HG02885 (cell line): ENCODE measurements at regions not wholly inside any gene's neighbourhood (a gene's known extent, or its start where the extent isn't known, plus 50 kb on each side); places are given as distances from the start of the nearest gene placed in this dataset.

Source experiments
- ATAC-seq: cut with Tn5 transposase; IDR thresholded peaks from one replicate; pipeline ENCODE4 v1.9.1; 2021; ENCODE audit warnings: mild to moderate bottlenecking; ENCODE audit not compliant: unreplicated experiment, poor library complexity

DNA sequence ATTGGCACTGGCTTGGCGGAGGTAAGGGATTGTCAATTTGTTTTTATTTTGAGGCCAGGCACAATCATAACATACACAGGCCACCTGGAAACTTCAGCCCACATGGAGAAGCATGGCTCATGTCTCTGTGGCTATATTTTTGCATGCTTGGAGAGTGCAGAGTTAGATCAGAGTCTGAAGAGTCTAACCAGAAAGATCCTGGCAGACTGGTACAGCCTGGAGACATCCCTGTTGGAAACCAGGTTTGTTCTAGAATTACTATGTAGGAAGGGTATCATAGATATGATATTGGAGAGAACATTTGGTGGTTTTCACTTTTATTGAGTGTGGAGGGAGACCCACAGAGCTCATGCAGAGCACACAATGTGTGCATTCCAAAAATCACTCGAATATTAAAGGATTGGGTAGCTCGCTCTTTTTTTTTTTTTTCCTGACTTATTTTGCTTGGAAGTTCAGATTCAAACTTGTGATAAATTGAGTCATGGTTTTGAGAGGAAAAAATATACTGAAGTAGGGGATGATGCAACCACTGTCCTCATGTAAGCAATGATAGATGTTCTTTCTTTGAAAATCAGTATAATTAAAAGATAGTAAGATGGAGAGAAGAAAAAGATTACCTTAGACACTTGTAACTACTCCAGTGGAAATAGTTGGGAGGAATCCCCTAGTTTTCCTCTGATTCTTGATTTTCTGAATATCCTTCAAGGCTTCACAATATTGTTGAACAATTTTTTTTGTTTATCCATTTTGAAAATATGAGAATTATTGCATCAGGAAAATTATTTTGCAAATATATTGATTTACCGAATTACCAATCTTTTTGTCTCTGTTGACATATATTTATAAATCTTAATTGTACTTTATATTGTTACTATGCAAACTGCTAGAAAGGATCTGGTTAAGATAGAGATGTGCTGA is 185.7 kb upstream of the ZEB2 start:
- no peak for ATAC-seq

DNA sequence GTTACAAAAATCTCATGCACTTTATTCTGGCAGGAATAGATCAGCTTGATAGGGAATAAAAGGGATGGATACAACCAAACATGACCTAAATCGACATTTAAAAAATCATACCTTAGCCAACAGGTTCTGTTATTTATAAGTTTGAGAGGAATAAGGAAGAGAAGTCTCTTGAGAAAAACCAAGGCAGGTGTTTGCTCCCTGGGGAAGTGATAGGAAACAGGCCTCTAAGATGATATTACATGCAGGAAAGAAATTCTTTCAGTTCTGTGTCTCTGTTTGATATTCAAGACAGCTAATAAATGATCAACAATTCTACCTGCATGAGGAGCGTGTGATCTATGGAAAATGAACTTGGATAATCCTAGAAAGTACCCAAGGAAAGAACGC is 184.8 kb upstream of the ZEB2 start:
- no peak for ATAC-seq

DNA sequence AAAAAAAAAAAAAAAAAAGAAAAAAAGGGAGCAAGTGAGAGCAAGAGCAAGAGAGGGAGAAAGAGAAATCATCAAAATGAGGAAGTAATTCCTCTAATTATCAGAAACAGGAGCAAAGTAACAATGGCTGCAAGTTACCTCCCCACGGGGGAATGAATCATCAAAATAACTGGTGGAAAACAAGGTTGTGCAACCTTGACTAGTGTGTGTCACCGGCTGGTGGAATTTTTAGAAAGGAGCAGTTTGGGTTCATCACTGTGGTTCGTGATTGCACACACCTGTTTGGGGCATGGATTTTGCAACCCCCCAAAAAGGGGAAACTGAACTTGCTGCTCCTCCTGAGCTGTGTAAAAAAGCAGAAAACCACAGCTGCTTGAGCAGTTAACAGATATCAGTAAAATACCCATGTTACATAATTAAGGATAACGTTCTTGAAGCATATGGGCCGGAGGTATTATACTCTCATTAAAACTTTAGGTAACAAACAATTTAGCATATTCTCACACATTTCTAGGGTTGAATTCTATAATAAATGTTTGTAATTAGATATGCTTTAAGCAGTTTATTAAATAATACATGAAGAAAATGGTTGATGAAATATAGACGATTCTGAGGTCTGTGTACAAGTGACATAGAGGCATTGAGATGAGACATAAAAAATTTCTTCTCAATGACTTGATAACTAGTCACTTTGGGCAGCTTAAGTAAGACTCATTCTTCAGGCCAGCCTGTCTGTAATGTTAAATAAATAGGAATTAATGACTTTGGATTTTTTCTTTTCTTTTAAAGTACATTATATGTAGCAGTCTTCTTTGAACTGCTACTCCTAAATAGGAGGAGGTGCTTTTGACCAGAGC is 184.2 kb upstream of the ZEB2 start:
- ATAC-seq = peak; percentile 70

DNA sequence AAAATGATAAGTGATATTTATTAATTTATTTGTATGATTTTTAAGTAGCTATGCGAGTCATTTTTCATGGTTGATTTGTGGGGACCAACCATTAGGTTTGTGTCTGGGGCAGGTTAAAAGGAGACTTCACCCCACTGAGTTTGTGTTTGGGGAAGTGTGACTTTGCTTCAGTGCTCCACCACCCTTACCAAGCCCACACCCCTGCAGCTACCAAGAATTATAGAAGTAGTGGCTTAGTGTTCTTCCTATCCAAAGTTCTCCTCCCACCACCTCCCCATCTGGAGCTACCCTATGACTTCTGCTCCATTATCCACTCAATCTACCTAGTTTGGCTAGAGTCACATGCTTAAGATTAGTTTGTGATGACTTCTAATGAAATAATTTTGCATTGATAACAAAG is 182.1 kb upstream of the ZEB2 start:
- ATAC-seq = no peak

DNA sequence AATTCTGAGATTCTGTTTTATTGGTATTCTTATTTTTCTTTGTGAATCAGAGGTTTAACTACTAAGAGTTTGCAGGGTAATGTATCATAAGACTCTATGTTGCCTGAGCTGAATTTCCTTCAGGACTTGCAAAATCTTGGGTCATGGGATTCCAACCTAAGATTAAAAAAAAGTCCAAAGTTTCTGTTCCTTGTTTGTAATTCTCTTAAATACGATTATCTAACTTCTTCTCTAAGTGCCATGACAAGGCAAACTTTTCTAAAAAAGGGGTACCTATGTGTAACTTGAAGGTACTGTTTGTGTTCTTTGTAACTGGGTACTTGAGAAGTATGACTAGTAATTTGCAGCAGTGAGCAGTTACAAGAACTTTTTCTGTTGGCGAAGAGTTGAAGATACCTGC is 181.3 kb upstream of the ZEB2 start:
- no peak for ATAC-seq

DNA sequence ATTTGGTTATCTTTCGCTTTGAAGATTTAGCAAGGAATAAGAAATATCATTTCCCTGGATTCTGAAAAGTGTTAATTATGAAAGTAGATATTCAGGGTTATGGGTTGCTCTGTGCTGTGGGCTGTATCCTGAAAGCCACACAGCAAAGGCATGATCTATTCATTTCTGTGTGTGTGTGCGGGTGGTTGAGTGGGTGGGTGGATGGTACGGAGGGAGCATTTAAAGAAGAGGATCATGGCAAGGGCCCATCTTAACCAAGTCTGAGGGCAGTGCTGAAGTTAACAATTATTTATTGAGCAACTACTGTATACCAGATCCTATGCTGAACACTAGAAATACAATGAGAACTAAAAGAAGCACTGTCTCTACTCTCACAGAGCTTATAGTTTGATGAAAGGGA is 178.2 kb upstream of the ZEB2 start:
- ATAC-seq = no peak

DNA sequence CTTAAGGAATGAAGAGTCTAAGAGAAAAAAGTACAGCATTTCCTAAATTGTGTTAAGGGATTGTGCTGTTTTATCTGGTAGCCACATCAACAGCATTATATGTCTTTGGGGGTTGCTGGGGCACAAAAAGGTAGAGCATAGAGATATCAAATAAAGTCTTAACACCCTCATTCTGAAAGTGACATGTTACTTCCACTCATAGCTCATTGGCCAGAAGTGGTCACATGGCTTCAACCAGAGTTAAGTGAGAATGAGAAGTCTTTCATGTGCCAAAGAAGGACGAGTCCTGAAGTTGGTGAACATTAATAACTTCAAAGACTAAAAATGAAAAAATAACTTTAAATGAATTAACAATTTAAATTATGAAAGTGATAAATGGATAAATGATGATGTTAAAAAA is 175.7 kb upstream of the ZEB2 start:
- no peak for ATAC-seq

DNA sequence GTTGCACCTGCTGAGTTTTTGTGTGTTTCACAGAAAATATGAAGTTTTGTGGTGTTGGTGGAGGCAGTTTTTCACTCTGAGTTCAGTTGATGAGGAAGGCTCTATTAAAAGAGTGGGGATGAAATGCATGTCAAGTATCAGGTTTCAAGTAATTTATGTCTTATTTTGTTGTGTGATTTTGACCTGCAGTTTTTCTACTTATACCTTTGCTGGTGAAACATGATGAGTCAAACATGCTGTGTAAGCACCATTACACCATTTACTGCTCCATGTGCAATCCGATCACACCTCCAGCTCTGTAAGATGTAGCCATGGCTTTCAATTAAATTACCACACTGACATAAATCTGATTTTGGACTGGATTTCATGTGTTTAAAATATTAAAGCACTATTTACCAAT is 174.5 kb upstream of the ZEB2 start:
- no peak for ATAC-seq

DNA sequence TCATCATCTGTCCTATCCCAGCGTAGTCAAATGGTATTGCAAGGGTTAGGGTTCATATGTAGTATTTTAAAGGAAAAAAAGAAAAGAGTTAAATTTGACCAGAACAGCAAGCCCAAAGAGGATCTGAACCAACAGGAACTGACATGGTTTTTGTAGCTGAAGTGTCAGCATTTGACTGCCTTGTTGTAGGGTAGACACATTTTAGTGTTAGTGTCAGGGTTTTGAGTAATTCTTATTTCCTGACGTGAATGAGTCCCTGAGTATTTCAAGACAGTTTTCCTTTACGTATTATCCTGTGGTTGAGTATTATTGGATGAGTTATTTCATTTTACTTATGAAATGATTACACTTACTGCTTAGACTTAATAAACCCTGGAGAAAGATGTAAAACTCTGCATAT is 173.3 kb upstream of the ZEB2 start:
- no peak for ATAC-seq

DNA sequence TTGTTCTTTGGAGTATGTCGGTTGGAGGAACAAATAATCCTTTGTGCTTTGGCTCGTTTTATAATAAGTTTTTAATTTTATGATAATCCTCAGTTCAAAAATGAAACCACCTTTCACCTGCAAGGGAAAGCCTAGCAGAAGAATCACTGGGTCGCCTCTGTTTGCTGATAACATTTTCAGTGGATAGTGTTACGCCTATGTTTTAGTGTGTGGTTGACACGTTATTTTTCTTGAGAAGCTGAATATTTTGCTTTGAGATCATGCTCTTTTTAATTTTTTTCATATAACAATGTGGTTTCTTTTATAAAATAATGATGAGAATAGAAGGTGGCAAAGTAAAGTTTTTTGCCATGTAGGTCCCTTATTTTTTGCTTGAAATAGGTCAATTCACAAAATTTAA is 172.7 kb upstream of the ZEB2 start:
- ATAC-seq = no peak

DNA sequence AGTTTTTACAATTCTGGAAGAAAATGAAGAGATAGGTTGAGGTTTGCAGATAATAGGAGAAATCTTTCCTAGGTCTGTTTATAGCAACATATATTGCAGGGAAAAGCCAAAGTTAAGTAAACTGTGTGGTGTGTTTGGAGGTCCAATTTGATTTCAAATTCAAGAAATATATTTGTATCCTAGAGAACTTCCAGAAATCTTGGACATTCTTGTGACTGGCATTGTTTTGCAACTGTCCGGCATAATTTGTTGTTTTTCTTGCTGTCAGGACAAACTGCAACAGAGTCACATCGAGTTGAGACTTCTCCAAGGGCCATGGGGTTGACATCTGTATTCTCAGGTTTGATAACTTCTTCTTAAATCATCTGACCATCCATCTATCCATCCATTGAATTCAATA is 170.9 kb upstream of the ZEB2 start:
- no peak for ATAC-seq

DNA sequence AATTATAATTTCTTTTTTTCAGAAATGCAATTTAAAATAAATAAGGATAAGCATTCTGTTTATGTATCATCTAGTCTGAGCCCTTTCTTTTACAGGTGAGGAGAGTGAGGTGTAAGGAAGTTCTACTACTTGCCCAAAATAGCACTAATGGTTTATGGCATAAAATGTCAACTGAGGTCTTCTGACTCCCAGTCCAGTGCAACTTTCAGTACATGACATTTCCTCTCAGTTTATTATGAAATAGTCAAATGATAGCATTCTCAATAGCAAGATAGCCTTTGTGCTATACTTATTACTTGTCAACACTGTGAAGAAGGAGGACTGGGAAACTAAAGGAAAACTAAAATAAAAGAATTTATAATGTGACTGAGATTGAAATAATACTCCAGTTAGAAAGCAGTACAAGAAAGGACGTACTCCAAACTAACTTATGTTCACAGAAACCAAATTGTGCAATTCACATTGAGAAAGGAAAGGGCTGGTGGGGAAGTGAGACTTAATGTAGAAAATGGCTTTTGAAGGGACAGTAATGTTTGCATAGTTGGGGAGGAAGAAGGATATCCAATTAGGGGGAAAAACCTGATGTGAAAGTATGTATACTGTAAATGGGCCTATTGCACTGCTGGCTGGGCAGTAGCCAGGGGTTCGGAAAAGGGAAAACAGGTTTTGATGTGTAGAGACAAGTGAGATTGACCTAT is 166.7 kb upstream of the ZEB2 start:
- no peak for ATAC-seq

DNA sequence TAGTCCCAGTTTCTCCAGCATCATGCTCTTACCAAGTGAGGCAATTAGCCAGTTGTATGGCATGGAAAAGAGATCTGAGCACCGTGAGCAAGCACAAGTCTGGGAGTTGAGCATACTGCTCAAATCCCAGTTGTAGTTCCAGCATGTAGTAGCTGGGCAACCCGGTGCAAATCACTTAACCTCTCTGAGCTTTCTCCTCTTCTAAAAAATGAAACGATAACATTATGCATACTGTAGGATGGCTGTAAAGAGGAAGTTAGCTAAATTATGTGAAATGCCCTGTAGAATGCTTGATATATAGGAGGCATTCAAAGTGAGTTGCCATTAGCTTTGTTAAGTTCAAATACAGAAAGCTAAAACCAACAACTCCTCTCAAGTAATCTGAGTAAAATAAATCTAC is 164.0 kb upstream of the ZEB2 start:
- ATAC-seq = no peak

DNA sequence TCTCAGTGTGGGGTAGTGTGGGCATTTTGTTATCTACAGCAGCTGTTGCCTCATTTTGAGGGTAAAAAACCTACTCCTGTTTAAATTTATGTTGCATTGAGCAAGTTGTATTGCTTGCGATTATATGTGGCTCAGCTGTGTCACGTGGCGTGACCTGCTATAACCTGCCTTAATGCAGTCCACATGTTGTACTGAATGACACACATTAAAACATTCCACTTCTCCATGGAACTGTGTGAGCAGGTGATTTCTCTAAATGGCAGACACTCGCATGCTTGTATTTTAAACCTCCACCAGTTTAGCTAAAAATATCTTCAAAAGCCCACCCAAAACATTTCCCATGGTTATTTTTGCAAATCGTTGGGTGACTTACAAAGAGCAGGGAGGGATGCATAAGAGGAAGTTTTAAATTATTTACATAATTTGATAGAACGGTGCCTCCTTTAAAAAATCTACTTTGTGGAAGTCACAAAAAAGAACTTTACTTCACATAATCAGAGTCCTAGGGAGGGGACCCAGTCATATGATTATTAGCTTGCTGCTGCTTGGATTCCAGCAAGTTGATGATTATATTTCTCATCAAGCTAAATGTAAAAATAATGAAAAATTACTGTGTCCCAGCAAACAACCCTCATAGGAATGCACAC is 163.3 kb upstream of the ZEB2 start:
- no peak for ATAC-seq

DNA sequence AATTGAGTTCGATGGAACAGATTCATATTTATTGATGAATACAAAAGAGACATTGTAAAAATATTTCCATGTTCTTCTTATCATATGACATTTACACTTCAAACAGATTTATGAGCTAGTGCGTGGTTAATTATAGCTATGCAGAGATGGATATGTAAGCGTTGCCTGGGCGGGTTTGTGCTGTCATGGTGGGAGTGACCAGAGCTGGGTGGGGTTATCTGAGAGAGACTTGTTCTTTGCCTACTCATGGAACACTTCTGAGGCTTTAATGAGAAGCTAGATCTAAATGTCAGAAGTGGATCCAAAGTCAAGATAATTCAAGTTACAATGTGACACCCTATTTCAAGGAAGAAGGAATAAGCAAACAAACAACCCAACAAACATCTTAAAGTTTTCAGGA is 162.3 kb upstream of the ZEB2 start:
- ATAC-seq = no peak

DNA sequence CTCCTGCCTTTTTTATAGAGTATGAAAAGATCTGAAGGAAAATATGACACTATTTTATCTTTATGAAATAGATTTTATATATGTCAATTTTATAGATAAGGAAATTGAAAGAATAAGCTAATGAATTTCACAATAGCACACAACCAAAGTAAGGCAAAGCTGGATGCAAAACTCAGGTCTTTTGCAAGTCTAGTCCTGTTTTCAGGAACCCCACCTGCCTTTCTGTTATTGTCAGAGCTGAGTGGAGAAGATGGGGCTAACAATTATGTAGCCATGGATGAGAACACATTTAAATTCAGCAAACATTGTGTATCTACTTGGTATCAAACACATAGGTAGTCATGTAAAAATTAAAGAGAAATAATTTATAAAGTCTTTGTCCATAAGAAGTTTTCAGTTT is 161.5 kb upstream of the ZEB2 start:
- ATAC-seq = no peak

DNA sequence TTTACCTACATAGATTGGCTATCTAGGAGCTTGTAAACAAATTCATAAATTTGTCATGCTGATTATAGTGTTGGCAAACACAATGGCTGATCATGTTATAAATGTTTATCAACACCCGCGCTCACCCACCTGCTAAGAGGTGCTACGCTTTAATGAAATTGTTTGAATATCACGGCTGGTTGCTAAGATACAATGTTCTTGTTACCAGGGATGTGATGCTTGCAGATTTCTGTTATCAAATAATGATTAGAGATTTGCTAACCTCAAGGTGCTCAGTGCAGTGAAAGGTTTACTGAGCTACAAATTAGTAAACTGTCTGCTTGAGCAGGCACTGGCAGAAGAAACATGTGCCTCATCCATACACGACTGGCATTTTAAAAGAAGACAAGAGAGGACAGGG is 160.0 kb upstream of the ZEB2 start:
- ATAC-seq = no peak

DNA sequence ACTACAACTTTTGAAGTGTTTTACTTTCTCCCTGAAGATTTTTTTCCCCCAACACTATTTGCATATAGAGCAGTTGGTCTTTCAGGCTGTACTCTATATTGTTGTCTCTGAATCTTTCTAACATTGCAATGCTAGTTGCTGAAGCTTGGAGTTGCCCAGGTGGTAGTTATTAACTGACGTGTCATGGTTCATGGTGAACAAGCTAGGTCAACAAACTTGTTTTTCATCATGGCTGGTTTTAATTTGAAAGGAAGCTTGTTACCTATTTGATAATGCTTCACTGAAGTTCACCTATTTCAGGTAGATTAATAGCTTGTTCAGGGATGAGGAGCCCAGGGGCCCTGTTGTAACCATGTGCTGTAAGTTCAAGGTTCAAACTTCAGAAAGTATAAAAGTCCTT is 158.8 kb upstream of the ZEB2 start:
- no peak for ATAC-seq

DNA sequence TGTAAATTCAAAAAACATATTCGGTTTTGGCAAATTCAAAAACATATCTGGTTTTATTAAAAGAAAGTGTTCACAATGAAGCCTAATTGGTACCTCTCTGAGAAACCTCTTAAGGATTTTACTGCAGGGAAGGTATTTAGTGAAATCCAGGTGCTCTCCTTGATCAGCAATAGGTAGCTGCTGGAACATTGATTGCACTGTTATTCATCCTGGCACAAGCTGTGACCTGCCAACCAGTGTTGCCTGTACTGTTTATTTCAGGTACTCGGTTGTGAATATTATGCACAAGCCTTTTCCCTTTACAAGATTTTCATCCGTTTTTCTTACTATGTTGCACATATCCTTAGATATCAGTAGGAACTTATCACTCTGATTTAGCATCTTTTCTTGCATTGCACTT is 155.8 kb upstream of the ZEB2 start:
- ATAC-seq = no peak

DNA sequence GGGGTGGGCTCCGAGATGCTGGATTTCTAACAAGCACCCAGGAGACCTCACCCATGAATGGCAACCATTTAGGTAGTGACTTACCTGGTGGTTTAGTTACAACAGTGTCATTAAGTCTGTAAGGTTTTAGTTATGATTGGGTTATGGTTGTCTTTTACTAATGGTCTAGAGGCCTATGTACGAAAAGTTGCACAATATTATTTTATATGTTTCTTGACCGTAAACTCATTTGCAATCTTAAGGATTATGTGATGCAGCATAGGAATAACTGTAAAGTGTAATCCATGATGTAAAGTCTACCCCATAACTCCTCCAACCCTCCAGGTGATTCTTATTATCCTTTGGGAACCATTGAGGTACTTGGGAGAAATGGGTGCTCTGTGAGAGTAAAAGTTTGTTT is 155.4 kb upstream of the ZEB2 start:
- ATAC-seq = no peak

DNA sequence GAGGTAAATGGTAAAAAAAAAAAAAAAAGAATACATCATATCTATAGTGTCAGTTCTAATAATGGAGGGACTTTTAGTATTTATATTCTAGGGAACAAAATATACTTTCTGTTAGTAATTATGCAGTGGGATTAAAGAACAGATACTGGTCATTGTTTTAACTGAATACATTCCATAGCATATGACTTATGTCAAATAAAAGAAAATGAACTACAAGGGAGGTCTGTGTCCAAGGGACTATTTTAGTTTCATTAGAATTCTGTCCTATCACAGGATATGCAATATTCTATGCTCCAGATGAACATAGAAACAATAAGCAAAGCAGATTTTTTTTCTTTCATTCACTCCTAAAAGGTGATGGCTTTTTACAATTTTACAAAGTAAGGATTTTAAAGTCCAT is 154.2 kb upstream of the ZEB2 start:
- ATAC-seq = no peak
